GM18909 (cell line): ENCODE measurements at regions not wholly inside any gene's neighbourhood (a gene's known extent, or its start where the extent isn't known, plus 50 kb on each side); places are given as distances from the start of the nearest gene placed in this dataset.
"Not testable (repeated sequence)": the region's sequence is repeated elsewhere in the genome, so short reads cannot be mapped to it uniquely, and the experiment has no call there.

Experiments used
- ATAC-seq: cut with Tn5 transposase; IDR thresholded peaks from one replicate; pipeline ENCODE4 v1.9.1; 2021; ENCODE audit warnings: mild to moderate bottlenecking; ENCODE audit not compliant: unreplicated experiment, poor library complexity

GRCh38 chr9:109971226-109971625 lies 191.2 kb downstream of the PALM2AKAP2 start:
- no peak for ATAC-seq

- ATAC-seq = peak; percentile 61
Observed at GRCh38 chr9:109972026-109972882, 192.3 kb downstream of the PALM2AKAP2 start.

- no peak for ATAC-seq
Observed at GRCh38 chr9:109973336-109973735, 193.3 kb downstream of the PALM2AKAP2 start.

- peak; percentile 80 for ATAC-seq
Observed at GRCh38 chr9:109974143-109974917, 194.3 kb downstream of the PALM2AKAP2 start.

GRCh38 chr9:109974918-109975276 lies 194.9 kb downstream of the PALM2AKAP2 start:
- ATAC-seq = no peak

- no peak for ATAC-seq
Observed at GRCh38 chr9:109975574-109976295, 195.7 kb downstream of the PALM2AKAP2 start.

- no peak for ATAC-seq
Observed at GRCh38 chr9:109976303-109976702, 196.3 kb downstream of the PALM2AKAP2 start.

GRCh38 chr9:109977521-109977920 lies 197.5 kb downstream of the PALM2AKAP2 start:
- no peak for ATAC-seq

GRCh38 chr9:109981091-109981490 lies 201.1 kb downstream of the PALM2AKAP2 start:
- no peak for ATAC-seq

- no peak for ATAC-seq
Observed at GRCh38 chr9:109986521-109986991, 206.6 kb downstream of the PALM2AKAP2 start.

GRCh38 chr9:109989296-109989695 lies 209.3 kb downstream of the PALM2AKAP2 start:
- no peak for ATAC-seq

- no peak for ATAC-seq
Observed at GRCh38 chr9:109990541-109990940, 210.5 kb downstream of the PALM2AKAP2 start.

GRCh38 chr9:109992293-109992692 lies 212.3 kb downstream of the PALM2AKAP2 start:
- ATAC-seq = no peak

GRCh38 chr9:109993250-109993978 lies 213.4 kb downstream of the PALM2AKAP2 start:
- ATAC-seq = no peak

GRCh38 chr9:109994141-109994540 lies 213.8 kb downstream of the C9orf152 start:
- ATAC-seq = no peak

- ATAC-seq = no peak
Observed at GRCh38 chr9:109996936-109997580, 210.9 kb downstream of the C9orf152 start.

- ATAC-seq = no peak
Observed at GRCh38 chr9:109997682-109998081, 210.3 kb downstream of the C9orf152 start.

- ATAC-seq = not testable (repeated sequence)
Observed at GRCh38 chr9:110005521-110005920, 202.4 kb downstream of the C9orf152 start.

GRCh38 chr9:110006657-110007056 lies 201.3 kb downstream of the C9orf152 start:
- no peak for ATAC-seq
